GM18508 (cell line): ENCODE measurements at regions not wholly inside any gene's neighbourhood (a gene's known extent, or its start where the extent isn't known, plus 50 kb on each side); places are given as distances from the start of the nearest gene placed in this dataset.

Source experiments
- ATAC-seq: cut with Tn5 transposase; IDR thresholded peaks from one replicate; pipeline ENCODE4 v1.9.1; 2021; ENCODE audit warnings: moderate number of reproducible peaks; ENCODE audit not compliant: insufficient read depth, unreplicated experiment

- ATAC-seq, result no peak
These were observed 130.2 kb upstream of the SYNDIG1 start for GRCh38 chr20:24339210-24339641.

GRCh38 chr20:24337551-24337950 is 131.9 kb upstream of the SYNDIG1 start:
- ATAC-seq, result no peak

- ATAC-seq, result no peak
These were observed 132.4 kb upstream of the SYNDIG1 start for GRCh38 chr20:24337069-24337468.

- no peak for ATAC-seq
These were observed 134.6 kb upstream of the SYNDIG1 start for GRCh38 chr20:24334830-24335229.

- no peak for ATAC-seq
These were observed 136.5 kb upstream of the SYNDIG1 start for GRCh38 chr20:24332956-24333355.

GRCh38 chr20:24331939-24332338 is 137.5 kb upstream of the SYNDIG1 start:
- ATAC-seq, result no peak

GRCh38 chr20:24328901-24329300 is 140.5 kb upstream of the SYNDIG1 start:
- no peak for ATAC-seq

- ATAC-seq, result no peak
These were observed 147.5 kb upstream of the SYNDIG1 start for GRCh38 chr20:24321973-24322372.

- no peak for ATAC-seq
These were observed 150.7 kb upstream of the SYNDIG1 start for GRCh38 chr20:24318569-24319352.

GRCh38 chr20:24317224-24317623 is 152.2 kb upstream of the SYNDIG1 start:
- ATAC-seq, result no peak

GRCh38 chr20:24316731-24317130 is 152.7 kb upstream of the SYNDIG1 start:
- ATAC-seq, result no peak

GRCh38 chr20:24314053-24314452 is 155.4 kb upstream of the SYNDIG1 start:
- no peak for ATAC-seq

- ATAC-seq, result no peak
These were observed 159.8 kb upstream of the SYNDIG1 start for GRCh38 chr20:24309596-24309995.

- ATAC-seq, result no peak
These were observed 164.1 kb upstream of the SYNDIG1 start for GRCh38 chr20:24305371-24305770.

GRCh38 chr20:24304291-24304690 is 165.1 kb upstream of the SYNDIG1 start:
- no peak for ATAC-seq

- no peak for ATAC-seq
These were observed 165.8 kb upstream of the SYNDIG1 start for GRCh38 chr20:24303393-24304170.

GRCh38 chr20:24297993-24298392 is 171.4 kb upstream of the SYNDIG1 start:
- no peak for ATAC-seq

GRCh38 chr20:24296477-24297261 is 172.8 kb upstream of the SYNDIG1 start:
- ATAC-seq, result no peak

- ATAC-seq, result no peak
These were observed 178.4 kb upstream of the SYNDIG1 start for GRCh38 chr20:24291014-24291413.

- ATAC-seq, result peak; percentile 65
These were observed 179.5 kb upstream of the SYNDIG1 start for GRCh38 chr20:24289737-24290481.
